ENCODE measurements at regions not wholly inside any gene's neighbourhood (a gene's known extent, or its start where the extent isn't known, plus 50 kb on each side); places are given as distances from the start of the nearest gene placed in this dataset.
"Not testable (repeated sequence)": the region's sequence is repeated elsewhere in the genome, so short reads cannot be mapped to it uniquely, and the experiment has no call there.

GRCh38 chr12:73659802-73660201 is 877.8 kb upstream of the ATXN7L3B start:
- Mint-ChIP-seq H3K4me3 (no peak overlapping the region), H3K27ac (no peak overlapping the region), H3K27me3 (no peaks in the 10 kb centered on the region), H3K9me3 (no peaks in the 10 kb centered on the region), H3K36me3 (ENCODE audit: low read depth) (no peaks in the 10 kb centered on the region), H3K4me1 (ENCODE audit: low read depth) (no peaks in the 10 kb centered on the region)
- CTCF ChIA-PET = no interaction called here
- Histone ChIP-seq H3K9me3 (ENCODE audit: control insufficient read depth in 1 of 2, insufficient read depth in 1 of 2, low read length in 2 of 2) (peaks cover 4 to 6% of the 10 kb centered on the region in 2 experiments), H3K27me3 (ENCODE audit: control insufficient read depth in 1 of 2, insufficient read depth in 2 of 2, low read length in 2 of 2) (no peaks in the 10 kb centered on the region), H3K27ac (ENCODE audit: low read depth in 1 of 2, low read length in 2 of 2) (no peak overlapping the region), H3K36me3 (ENCODE audit: insufficient read depth, low read length) (no peaks in the 10 kb centered on the region), H3K4me1 (ENCODE audit: insufficient read depth, low read length) (no peaks in the 10 kb centered on the region), H3K4me3 (ENCODE audit: low read length) (no peak overlapping the region)
- POLR2A ChIA-PET = no interaction called here
- no peak for TF ChIP-seq CTCF (IDR thresholded peaks at IDR 0.05)
- intact Hi-C loops (cut with DNase I, micrococcal nuclease) = no loop called here
- ATAC-seq (ENCODE audit: poor library complexity) (no peak), DNase-seq (no peak)

GRCh38 chr12:73665193-73665592 is 872.4 kb upstream of the ATXN7L3B start:
- peaks cover 4% of the 10 kb centered on the region for H3K9me3 Mint-ChIP-seq
- DNase-seq = no peak
- no peak overlapping the region for H3K27ac Mint-ChIP-seq
- Histone ChIP-seq H3K4me3 (ENCODE audit: low read length) (no peak overlapping the region), H3K4me1 (ENCODE audit: insufficient read depth, low read length) (no peaks in the 10 kb centered on the region), H3K36me3 (ENCODE audit: insufficient read depth, low read length) (no peaks in the 10 kb centered on the region), H3K27ac (ENCODE audit: low read depth in 1 of 2, low read length in 2 of 2) (no peak overlapping the region), H3K27me3 (ENCODE audit: control insufficient read depth in 1 of 2, insufficient read depth in 2 of 2, low read length in 2 of 2) (no peaks in the 10 kb centered on the region), H3K9me3 (ENCODE audit: control insufficient read depth in 1 of 2, insufficient read depth in 1 of 2, low read length in 2 of 2) (peaks cover 0 to 13% of the 10 kb centered on the region in 2 experiments)
- ChIA-PET CTCF (no interaction called here), POLR2A (no interaction called here)
- intact Hi-C loops (cut with DNase I, micrococcal nuclease) = no loop called here
- H3K4me3 Mint-ChIP-seq = no peak overlapping the region
- no peak for TF ChIP-seq CTCF (IDR thresholded peaks at IDR 0.05)
- no peak for ATAC-seq (ENCODE audit: poor library complexity)
- H3K27me3 Mint-ChIP-seq = no peaks in the 10 kb centered on the region
- H3K4me1 Mint-ChIP-seq (ENCODE audit: low read depth) = no peaks in the 10 kb centered on the region
- no peaks in the 10 kb centered on the region for H3K36me3 Mint-ChIP-seq (ENCODE audit: low read depth)

- H3K9me3 Mint-ChIP-seq = not testable (repeated sequence)
Observed at GRCh38 chr12:73671550-73671949, 866.1 kb upstream of the ATXN7L3B start.

GRCh38 chr12:73677520-73678291 is 859.9 kb upstream of the ATXN7L3B start:
- no peak overlapping the region for H3K27ac ChIP-seq (ENCODE audit: low read depth in 1 of 2, low read length in 2 of 2)
- H3K27me3 Mint-ChIP-seq = no peaks in the 10 kb centered on the region
- ChIA-PET CTCF (no interaction called here), POLR2A (no interaction called here)
- no peaks in the 10 kb centered on the region for H3K36me3 ChIP-seq (ENCODE audit: insufficient read depth, low read length)
- H3K4me1 Mint-ChIP-seq (ENCODE audit: low read depth) = no peaks in the 10 kb centered on the region
- TF ChIP-seq CTCF (IDR thresholded peaks at IDR 0.05) = no peak
- no peaks in the 10 kb centered on the region for H3K4me1 ChIP-seq (ENCODE audit: insufficient read depth, low read length)
- no peak for ATAC-seq (ENCODE audit: poor library complexity)
- H3K9me3 ChIP-seq (ENCODE audit: control insufficient read depth in 1 of 2, insufficient read depth in 1 of 2, low read length in 2 of 2) = no peaks in the 10 kb centered on the region
- no peak for DNase-seq
- no peak overlapping the region for H3K4me3 ChIP-seq (ENCODE audit: low read length)
- no peak overlapping the region for H3K27ac Mint-ChIP-seq
- no peaks in the 10 kb centered on the region for H3K27me3 ChIP-seq (ENCODE audit: control insufficient read depth in 1 of 2, insufficient read depth in 2 of 2, low read length in 2 of 2)
- no peak overlapping the region for H3K4me3 Mint-ChIP-seq
- H3K9me3 Mint-ChIP-seq = peaks cover 12% of the 10 kb centered on the region
- intact Hi-C loops (cut with DNase I, micrococcal nuclease) = no loop called here
- H3K36me3 Mint-ChIP-seq (ENCODE audit: low read depth) = no peaks in the 10 kb centered on the region

More at GRCh38 chr12:73671550-73671949, 866.1 kb upstream of the ATXN7L3B start:
- intact Hi-C loops (cut with DNase I, micrococcal nuclease); H3K27ac ChIP-seq (ENCODE audit: low read depth in 1 of 2, low read length in 2 of 2); POLR2A ChIA-PET; H3K27ac Mint-ChIP-seq; ATAC-seq (ENCODE audit: poor library complexity); H3K36me3 ChIP-seq (ENCODE audit: insufficient read depth, low read length); H3K4me1 ChIP-seq (ENCODE audit: insufficient read depth, low read length); CTCF ChIA-PET; H3K4me3 Mint-ChIP-seq; H3K27me3 Mint-ChIP-seq; H3K36me3 Mint-ChIP-seq (ENCODE audit: low read depth); H3K4me1 Mint-ChIP-seq (ENCODE audit: low read depth); H3K27me3 ChIP-seq (ENCODE audit: control insufficient read depth in 1 of 2, insufficient read depth in 2 of 2, low read length in 2 of 2); H3K4me3 ChIP-seq (ENCODE audit: low read length); DNase-seq: not testable (repeated sequence)
- H3K9me3 ChIP-seq (ENCODE audit: control insufficient read depth in 1 of 2, insufficient read depth in 1 of 2, low read length in 2 of 2) = peaks cover 0 to 13% of the 10 kb centered on the region in 2 experiments
